ENCODE measurements at regions not wholly inside any gene's neighbourhood (a gene's known extent, or its start where the extent isn't known, plus 50 kb on each side); places are given as distances from the start of the nearest gene placed in this dataset.

DNA sequence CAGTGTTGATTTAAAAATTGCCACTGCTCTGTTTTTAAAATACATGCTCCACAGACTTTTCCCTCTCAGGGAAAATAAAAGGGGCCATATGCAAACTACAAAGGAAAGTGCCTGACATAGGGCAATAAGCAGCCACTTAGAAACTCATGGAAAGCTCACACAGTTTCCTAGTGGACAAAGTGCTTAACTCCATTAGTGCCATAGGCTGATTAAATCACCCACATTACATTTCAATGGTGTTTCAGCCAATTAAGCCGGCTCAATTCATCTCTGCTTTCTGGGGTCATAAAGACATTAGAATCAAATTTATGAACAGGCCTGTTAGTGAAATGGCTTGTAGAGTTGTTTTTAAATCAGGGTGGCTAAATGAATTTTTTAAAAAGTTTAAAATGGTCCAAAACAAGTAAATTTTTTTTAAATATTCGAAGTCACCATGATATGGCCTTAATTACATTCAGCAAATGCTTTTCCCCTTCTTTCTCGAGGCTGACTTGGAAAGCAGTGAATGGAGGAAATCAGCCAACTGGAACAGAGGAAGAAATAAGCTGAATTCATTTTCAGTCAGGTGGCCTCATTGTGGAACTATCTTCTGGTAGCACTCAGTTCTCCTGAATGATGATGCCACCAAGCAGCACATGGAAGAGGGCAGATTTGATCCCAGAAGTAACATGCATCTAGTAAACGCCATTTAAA lies 2305.1 kb upstream of the AGA start:
- H3K27ac ChIP-seq (ENCODE audit: insufficient read depth, low read length) = no peak overlapping the region
- H3K9ac ChIP-seq (ENCODE audit: low read depth, low read length) = no peak overlapping the region
- H3K79me1 ChIP-seq (ENCODE audit: low read depth in 1 of 2, low read length in 2 of 2) = no peaks in the 10 kb centered on the region
- H4K20me1 ChIP-seq (ENCODE audit: insufficient read depth, low read length) = no peaks in the 10 kb centered on the region
- H2BK20ac ChIP-seq (ENCODE audit: low read depth, low read length) = no peak overlapping the region
- no peak overlapping the region for H2AK5ac ChIP-seq (ENCODE audit: low read depth, low read length)
- dilution Hi-C loops (cut with HindIII; ENCODE audit: low sequenced_read_pairs, unreplicated experiment) (no loop called here), in situ Hi-C loops (cut with MboI; ENCODE audit: low sequenced_read_pairs) (no loop called here), intact Hi-C loops (cut with micrococcal nuclease) (no loop called here)
- no peak overlapping the region for H2AK9ac ChIP-seq (replicated peaks; ENCODE audit: low read depth, low read length, poor library complexity)
- no peaks in the 10 kb centered on the region for H3K4me1 ChIP-seq (ENCODE audit: control insufficient read depth, insufficient read depth, low read length)
- H3K23ac ChIP-seq (ENCODE audit: low read depth, low read length) = no peak overlapping the region
- no peaks in the 10 kb centered on the region for H3K9me1 ChIP-seq (ENCODE audit: insufficient read depth, low read length)
- H3K4ac ChIP-seq (ENCODE audit: low read depth, low read length) = no peak overlapping the region
- no peak overlapping the region for H3K4me2 ChIP-seq (ENCODE audit: low read depth, low read length)
- H2BK120ac ChIP-seq (ENCODE audit: low read depth, low read length) = no peak overlapping the region
- no peaks in the 10 kb centered on the region for H3K9me3 ChIP-seq (ENCODE audit: control insufficient read depth, insufficient read depth, low read length)
- no peak overlapping the region for H3K56ac ChIP-seq (ENCODE audit: extremely low read depth, insufficient read depth, low read length)
- H2AFZ ChIP-seq (replicated peaks; ENCODE audit: low read length, poor library complexity) = no peak overlapping the region
- no peak overlapping the region for H3K18ac ChIP-seq (ENCODE audit: low read depth, low read length)
- no peak overlapping the region for H4K91ac ChIP-seq (ENCODE audit: insufficient read depth, low read depth, low read length)
- DNase-seq (no peak), ATAC-seq (ENCODE audit: low read depth) (no peak)
- H3K36me3 ChIP-seq (ENCODE audit: control insufficient read depth, insufficient read depth, low read length) = no peaks in the 10 kb centered on the region
- H2BK15ac ChIP-seq (ENCODE audit: low read depth, low read length) = no peak overlapping the region
- WGBS, 2 experiments (ENCODE audit: extremely low coverage in 2 of 2, insufficient read length in 1 of 2) = 90% methylated on average over 2 of the region's 4 CpGs; no CpG with 5 or more reads in 1 of the 2 experiments
- ChIA-PET CTCF (no interaction called here), POLR2A (ENCODE audit: unreplicated experiment) (no interaction called here)
- no peaks in the 10 kb centered on the region for H3K27me3 ChIP-seq (ENCODE audit: control insufficient read depth, insufficient read depth, low read length)
- H4K8ac ChIP-seq (ENCODE audit: low read depth in 2 of 2, low read length in 2 of 2) = no peak overlapping the region
- TF ChIP-seq MXI1 (IDR thresholded peaks at IDR 0.05; ENCODE audit: borderline replicate concordance, low read depth, low read length) (no peak), USF2 (IDR thresholded peaks at IDR 0.05; ENCODE audit: low read depth, low read length) (no peak), CEBPB (IDR thresholded peaks at IDR 0.05; ENCODE audit: low read depth, low read length) (no peak), RCOR1 (IDR thresholded peaks at IDR 0.05; ENCODE audit: insufficient replicate concordance, low read length) (no peak), RAD21 (IDR thresholded peaks at IDR 0.05; ENCODE audit: low read length) (no peak), POLR2A (IDR thresholded peaks at IDR 0.05; ENCODE audit: low read depth, low read length) (no peak)
- H3K14ac ChIP-seq (replicated peaks; ENCODE audit: low read depth, low read length) = no peak overlapping the region
- H2BK5ac ChIP-seq (ENCODE audit: low read depth, low read length, poor library complexity, severe bottlenecking) = no peak overlapping the region
- H4K5ac ChIP-seq (ENCODE audit: low read depth, low read length) = no peak overlapping the region
- BruUV-seq (replicated peaks) = no TSS peak
- no peak overlapping the region for H3K4me3 ChIP-seq (ENCODE audit: insufficient read depth, low read depth, low read length)

Measured in IMR-90 (cell line).